ENCODE measurements at regions not wholly inside any gene's neighbourhood (a gene's known extent, or its start where the extent isn't known, plus 50 kb on each side); places are given as distances from the start of the nearest gene placed in this dataset.

- TF ChIP-seq, protein P1, sequence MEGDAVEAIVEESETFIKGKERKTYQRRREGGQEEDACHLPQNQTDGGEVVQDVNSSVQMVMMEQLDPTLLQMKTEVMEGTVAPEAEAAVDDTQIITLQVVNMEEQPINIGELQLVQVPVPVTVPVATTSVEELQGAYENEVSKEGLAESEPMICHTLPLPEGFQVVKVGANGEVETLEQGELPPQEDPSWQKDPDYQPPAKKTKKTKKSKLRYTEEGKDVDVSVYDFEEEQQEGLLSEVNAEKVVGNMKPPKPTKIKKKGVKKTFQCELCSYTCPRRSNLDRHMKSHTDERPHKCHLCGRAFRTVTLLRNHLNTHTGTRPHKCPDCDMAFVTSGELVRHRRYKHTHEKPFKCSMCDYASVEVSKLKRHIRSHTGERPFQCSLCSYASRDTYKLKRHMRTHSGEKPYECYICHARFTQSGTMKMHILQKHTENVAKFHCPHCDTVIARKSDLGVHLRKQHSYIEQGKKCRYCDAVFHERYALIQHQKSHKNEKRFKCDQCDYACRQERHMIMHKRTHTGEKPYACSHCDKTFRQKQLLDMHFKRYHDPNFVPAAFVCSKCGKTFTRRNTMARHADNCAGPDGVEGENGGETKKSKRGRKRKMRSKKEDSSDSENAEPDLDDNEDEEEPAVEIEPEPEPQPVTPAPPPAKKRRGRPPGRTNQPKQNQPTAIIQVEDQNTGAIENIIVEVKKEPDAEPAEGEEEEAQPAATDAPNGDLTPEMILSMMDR (IDR thresholded peaks at IDR 0.05), result no peak
- no peak for TF ChIP-seq EZH2 (IDR thresholded peaks at IDR 0.05)
These were observed 367.3 kb downstream of the PTPRU start for GRCh38 chr1:29603622-29604021.

Measured in neural progenitor cell (in vitro differentiated cells).